Keratinocyte (primary cell): ENCODE measurements at regions not wholly inside any gene's neighbourhood (a gene's known extent, or its start where the extent isn't known, plus 50 kb on each side); places are given as distances from the start of the nearest gene placed in this dataset.

Source experiments
- EZH2 ChIP-seq: IDR thresholded peaks from one replicate; pipeline ENCODE4 v1.6.1; 2012; ENCODE audit warnings: inconsistent platforms, mild to moderate bottlenecking, low read length, moderate library complexity
- TF ChIP-seq, protein P1 (sequence below), 3 experiments: IDR thresholded peaks in 1 of 3; conservative IDR thresholded peaks in 1 of 3; optimal IDR thresholded peaks in 1 of 3; 2 replicates in 2 of 3; 3 replicates in 1 of 3; pipeline versions ENCODE3 to v1.5.1; 2011; ENCODE audit warnings: low read length in 3 of 3, mild to moderate bottlenecking in 3 of 3, moderate library complexity in 2 of 3, control low read depth in 1 of 3, inconsistent platforms in 1 of 3; ENCODE audit not compliant: insufficient read depth in 2 of 3; ENCODE audit errors: extremely low read depth in 1 of 3

DNA sequence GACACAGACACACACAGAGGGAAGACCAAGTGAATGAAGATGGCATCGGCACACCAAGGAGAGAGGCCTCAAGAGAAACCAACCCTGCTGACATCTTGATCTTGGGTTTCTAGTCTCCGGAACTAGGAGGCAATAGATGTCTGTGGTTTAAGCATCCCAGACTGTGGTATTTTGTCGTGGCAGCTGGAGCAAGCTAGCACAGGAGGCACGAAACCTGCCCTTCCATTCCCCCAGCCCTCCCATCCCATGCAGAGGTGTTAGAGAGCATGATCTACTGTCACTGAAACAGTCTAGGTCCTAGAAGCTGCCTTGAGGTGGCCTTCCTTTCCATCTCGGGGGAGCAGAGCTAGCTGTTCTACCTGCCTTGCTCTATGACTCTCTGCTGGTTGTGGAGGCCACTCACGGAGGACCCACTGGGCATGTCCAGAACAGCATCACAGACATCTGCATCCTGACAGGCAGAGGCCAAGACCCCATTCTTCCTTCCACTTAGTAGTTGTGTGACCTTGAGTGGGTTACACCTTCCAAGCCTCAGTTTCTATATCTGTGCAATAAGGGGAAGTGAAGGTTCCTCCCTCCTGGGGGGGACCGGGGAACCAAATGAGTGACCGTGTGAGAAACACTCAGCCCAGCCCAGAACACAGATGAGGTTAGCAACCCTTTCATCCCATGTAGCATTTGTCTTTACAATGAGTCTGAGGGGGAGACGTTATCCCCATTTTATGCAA is 134.3 kb upstream of the BOD1 start:
- TF ChIP-seq, protein P1, sequence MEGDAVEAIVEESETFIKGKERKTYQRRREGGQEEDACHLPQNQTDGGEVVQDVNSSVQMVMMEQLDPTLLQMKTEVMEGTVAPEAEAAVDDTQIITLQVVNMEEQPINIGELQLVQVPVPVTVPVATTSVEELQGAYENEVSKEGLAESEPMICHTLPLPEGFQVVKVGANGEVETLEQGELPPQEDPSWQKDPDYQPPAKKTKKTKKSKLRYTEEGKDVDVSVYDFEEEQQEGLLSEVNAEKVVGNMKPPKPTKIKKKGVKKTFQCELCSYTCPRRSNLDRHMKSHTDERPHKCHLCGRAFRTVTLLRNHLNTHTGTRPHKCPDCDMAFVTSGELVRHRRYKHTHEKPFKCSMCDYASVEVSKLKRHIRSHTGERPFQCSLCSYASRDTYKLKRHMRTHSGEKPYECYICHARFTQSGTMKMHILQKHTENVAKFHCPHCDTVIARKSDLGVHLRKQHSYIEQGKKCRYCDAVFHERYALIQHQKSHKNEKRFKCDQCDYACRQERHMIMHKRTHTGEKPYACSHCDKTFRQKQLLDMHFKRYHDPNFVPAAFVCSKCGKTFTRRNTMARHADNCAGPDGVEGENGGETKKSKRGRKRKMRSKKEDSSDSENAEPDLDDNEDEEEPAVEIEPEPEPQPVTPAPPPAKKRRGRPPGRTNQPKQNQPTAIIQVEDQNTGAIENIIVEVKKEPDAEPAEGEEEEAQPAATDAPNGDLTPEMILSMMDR (optimal IDR thresholded peaks at IDR 0.05 in 1 of 3, IDR thresholded peaks at IDR 0.05 in 1 of 3, conservative IDR thresholded peaks at IDR 0.05 in 1 of 3; ENCODE audit: extremely low read depth in 1 of 3, insufficient read depth in 2 of 3, low read length in 3 of 3), result no peak
- TF ChIP-seq EZH2, result no peak
